ENCODE measurements at regions not wholly inside any gene's neighbourhood (a gene's known extent, or its start where the extent isn't known, plus 50 kb on each side); places are given as distances from the start of the nearest gene placed in this dataset.

DNA sequence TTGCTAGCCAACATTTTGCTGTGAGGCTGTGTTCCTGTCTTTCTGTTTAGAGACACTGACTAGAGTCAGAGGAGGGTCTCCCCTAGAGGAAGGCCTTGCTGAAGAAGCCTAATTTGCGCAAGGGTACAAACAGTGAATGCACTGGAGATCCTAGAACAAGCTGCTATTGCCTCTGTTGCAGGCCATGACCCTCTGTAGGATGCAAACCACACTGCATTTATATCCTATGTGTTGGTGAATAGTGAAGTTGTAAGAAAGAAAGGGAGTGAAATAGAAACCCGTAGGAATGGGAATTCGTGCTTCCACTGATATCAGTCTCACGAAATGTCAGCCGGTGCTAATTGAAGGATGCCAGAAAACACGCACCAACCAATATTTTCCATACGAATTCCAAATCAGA lies 88.2 kb downstream of the GJA1 start:
- TF ChIP-seq POLR2A (IDR thresholded peaks at IDR 0.05) (no peak), EP300 (IDR thresholded peaks at IDR 0.05) (no peak), POLR2AphosphoS5 (IDR thresholded peaks at IDR 0.05) (no peak)
- TF ChIP-seq, protein P1, sequence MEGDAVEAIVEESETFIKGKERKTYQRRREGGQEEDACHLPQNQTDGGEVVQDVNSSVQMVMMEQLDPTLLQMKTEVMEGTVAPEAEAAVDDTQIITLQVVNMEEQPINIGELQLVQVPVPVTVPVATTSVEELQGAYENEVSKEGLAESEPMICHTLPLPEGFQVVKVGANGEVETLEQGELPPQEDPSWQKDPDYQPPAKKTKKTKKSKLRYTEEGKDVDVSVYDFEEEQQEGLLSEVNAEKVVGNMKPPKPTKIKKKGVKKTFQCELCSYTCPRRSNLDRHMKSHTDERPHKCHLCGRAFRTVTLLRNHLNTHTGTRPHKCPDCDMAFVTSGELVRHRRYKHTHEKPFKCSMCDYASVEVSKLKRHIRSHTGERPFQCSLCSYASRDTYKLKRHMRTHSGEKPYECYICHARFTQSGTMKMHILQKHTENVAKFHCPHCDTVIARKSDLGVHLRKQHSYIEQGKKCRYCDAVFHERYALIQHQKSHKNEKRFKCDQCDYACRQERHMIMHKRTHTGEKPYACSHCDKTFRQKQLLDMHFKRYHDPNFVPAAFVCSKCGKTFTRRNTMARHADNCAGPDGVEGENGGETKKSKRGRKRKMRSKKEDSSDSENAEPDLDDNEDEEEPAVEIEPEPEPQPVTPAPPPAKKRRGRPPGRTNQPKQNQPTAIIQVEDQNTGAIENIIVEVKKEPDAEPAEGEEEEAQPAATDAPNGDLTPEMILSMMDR (IDR thresholded peaks at IDR 0.05) = no peak

All from stomach (tissue), 4 donors.